GM12865 (cell line): ENCODE measurements at regions not wholly inside any gene's neighbourhood (a gene's known extent, or its start where the extent isn't known, plus 50 kb on each side); places are given as distances from the start of the nearest gene placed in this dataset.

Experiments
- DNase-seq: peaks from one replicate; pipeline ENCODE4 v3.0.0; 2010; ENCODE audit warnings: low read depth
- H3K4me3 ChIP-seq: 2 replicates; pipeline ENCODE4 v1.5.1; 2011; ENCODE audit warnings: mild to moderate bottlenecking, low read depth, low read length, control low read depth
- TF ChIP-seq, protein P1 (sequence below): IDR thresholded peaks from 2 replicates; pipeline ENCODE4 v1.5.1; 2011; ENCODE audit warnings: low read length, control low read depth, low read depth, inconsistent platforms; ENCODE audit not compliant: insufficient read depth; ENCODE audit errors: missing control alignments

DNA sequence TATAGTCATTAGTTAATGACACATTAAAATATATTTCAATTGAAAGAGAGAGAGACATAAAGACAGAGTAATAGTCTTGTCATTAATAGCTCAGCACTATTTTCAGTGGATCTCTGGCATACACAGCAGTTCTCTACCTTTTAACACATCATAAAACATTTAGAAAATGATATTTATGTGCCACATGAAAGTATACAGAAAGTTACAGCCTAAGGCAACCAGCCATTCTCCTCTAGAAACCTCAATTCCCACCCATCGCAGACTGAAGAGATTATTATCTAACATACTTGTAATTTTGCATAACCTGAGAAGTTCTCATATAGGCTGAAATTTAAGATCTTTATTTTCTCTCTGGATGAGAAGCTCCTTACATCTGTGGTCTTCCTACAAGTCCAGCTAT lies 58.7 kb upstream of the FAM83B start:
- no peak overlapping the region for H3K4me3 ChIP-seq
- TF ChIP-seq, protein P1, sequence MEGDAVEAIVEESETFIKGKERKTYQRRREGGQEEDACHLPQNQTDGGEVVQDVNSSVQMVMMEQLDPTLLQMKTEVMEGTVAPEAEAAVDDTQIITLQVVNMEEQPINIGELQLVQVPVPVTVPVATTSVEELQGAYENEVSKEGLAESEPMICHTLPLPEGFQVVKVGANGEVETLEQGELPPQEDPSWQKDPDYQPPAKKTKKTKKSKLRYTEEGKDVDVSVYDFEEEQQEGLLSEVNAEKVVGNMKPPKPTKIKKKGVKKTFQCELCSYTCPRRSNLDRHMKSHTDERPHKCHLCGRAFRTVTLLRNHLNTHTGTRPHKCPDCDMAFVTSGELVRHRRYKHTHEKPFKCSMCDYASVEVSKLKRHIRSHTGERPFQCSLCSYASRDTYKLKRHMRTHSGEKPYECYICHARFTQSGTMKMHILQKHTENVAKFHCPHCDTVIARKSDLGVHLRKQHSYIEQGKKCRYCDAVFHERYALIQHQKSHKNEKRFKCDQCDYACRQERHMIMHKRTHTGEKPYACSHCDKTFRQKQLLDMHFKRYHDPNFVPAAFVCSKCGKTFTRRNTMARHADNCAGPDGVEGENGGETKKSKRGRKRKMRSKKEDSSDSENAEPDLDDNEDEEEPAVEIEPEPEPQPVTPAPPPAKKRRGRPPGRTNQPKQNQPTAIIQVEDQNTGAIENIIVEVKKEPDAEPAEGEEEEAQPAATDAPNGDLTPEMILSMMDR = no peak
- no peak for DNase-seq
